ENCODE measurements at regions not wholly inside any gene's neighbourhood (a gene's known extent, or its start where the extent isn't known, plus 50 kb on each side); places are given as distances from the start of the nearest gene placed in this dataset.

GRCh38 chr3:186487819-186488218, 56.4 kb downstream of the CRYGS start:
- DNase-seq: no peak

DNA sequence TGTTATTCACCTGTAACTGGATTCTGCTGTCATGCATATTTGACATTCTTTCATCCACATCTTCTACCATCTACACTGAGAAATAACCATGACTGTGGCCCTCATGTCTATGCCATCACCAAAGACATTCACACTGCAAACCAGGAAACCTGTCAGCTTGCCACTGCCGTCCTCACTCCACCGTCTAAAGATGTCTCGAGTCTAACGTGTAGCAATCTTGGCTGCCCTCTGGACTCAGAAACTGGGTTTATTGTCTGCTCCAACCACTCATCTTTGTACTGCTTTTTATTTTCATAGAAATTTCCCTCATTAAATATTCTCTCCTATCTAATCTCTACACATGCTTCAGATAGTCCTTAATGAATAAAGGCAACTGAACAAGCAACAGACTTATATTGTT, 57.1 kb downstream of the CRYGS start:
- DNase-seq: no peak

DNA sequence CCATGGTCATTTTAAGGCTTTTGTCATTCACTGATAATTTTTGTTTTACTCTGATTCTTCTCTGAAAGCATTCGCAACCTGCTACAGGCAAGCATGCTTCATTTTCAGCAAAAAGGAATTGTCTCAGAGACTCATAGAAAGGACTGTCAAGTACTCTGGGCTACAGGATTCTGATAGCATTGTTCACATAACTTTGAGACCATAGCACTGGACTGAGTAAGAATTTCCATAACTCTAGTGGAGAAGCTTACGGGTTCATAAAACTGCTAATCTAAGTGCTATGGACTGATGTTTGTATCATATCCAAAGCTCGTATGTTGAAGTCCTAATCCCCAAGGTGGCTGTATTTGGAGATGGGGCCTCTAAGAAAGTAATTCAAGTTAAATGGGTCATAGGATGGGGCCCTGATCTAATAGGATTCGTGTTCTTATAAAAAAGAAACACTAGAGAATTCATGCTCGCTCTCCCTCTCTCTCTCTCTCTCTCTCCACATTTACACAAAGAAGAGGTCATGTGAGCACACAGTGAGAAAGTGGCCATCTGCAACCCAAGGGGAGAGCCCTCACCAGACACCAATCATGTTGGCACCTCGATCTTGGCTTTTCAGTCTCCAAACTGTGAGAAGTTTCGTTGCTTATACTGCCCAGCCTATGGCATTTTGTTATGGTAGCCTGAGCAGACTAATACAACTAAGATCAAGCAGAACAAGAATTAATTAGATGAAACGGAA, 60.4 kb downstream of the CRYGS start:
- no peak for DNase-seq

DNA sequence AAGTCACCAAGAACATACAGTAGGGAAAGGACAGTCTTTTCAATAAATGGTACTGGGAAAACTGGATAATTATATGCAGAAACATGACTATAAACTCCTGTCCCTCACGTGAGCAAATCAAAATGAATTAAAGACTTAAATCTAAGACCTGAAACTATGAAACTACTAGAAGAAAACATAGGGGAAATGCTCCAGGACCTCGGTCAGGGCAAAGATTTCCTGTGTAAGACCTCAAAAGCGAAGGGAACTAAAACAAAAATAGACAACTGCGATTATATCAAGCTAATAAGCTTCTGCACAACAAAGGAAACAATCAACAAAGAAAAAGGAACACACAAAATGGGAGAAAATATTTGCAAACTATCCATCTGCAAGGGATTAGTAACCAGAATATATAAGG, 62.7 kb downstream of the CRYGS start:
- DNase-seq: no peak

DNA sequence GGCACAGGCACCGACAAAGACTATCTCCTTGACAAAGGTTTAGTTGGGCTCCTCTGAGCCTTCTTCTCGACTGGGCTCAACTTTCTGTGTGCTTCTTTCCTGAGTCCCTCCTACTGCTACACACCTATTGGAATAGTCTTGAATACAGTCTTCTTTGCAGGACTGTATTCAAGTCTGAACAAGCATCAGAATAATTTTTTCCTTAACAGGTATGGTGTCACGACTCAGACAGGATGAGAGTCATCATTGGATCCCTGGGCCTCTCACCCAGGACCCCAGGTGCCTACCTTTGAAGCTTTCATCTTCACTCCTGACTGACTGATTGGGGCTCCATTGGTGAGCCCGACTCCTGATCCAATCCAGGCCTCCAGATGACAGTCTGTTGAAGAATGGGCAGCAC, 66.3 kb downstream of the CRYGS start:
- DNase-seq: no peak

GRCh38 chr3:186477033-186477432, 67.1 kb downstream of the CRYGS start:
- no peak for DNase-seq

DNA sequence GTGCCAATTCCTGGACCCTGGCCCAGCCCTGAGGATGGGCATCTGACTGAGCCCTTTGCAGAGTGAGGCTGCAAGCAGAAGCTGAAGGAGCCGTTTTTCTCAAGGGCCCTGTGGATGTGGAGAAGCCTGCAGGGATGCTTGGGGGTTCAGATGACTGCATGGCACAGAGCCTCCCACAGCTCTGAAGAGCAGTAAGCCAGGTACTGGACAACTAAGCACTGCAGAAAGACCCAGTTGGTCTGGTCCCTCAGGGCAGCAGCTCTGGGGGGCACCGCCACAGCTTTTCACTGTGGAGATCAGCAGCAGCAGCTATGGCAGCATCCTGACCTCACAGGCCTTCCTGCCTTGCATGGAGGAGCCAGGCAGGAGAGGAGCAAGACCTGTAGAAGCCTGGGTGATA, 67.6 kb downstream of the CRYGS start:
- no peak for DNase-seq

DNA sequence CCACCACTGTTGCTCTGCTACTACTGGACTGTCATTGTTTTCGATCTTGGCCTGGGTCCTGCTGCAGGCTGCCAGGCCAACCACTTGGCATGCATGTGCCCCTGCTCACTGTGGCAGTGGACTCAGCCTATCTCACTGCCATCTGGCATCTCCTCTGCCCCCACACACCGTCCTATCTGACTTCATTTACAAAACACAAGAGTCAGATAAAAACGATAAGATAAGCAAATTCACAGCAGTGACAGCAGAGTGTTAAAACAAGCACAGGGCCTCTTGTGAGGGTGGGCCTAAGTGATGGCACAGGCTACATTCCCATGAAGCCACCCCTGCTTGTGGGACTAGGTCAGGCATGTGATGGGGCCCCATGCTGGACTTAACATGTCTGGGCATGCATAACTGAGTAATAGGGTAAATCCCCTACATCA, 68.1 kb downstream of the CRYGS start:
- no peak for DNase-seq

DNA sequence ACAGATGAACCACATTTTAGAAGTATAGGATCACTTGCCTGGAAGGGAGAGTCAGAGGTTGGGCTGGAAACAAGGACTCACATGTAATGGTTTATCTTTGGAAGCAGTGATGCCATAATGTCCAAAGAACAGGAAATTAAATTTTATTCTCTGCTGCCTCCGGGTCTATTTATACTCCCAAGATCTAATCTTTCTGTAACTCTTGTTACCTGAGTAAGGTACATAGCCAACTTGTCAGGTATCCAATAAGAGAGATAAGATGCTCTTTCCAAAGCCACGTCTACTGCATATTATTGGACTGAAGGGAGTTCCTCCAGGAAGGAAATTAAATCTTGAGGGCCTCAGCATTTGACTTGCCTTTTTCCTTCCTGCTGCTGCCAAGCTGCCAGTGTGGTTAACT, 71.0 kb downstream of the CRYGS start:
- DNase-seq: no peak

GRCh38 chr3:186472456-186473008, 71.6 kb downstream of the CRYGS start:
- no peak for DNase-seq

GRCh38 chr3:186471771-186472170, 72.4 kb downstream of the CRYGS start:
- no peak for DNase-seq

DNA sequence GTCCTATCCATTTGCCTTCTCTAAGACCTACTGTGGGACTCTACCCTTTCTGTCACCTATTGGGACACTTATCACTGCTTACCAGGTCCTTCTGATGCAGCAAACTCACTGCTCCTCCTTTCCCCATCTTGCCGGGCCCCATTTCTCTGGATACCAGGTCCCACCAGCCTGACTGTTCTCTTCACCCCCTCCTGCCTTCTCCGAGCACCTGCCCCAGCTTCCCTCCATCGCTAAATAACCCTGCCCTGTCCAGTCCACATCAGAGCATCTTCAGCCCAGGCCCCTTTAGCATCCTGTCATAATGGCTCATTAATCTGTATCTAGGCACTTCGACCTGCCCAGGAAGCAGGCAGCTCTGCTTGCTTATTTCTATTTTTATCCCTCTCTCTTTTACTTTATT, 74.7 kb downstream of the CRYGS start:
- no peak for DNase-seq

GRCh38 chr3:186467969-186468368, 76.2 kb downstream of the CRYGS start:
- DNase-seq: no peak

GRCh38 chr3:186466391-186466974, 77.7 kb downstream of the CRYGS start:
- DNase-seq: no peak

DNA sequence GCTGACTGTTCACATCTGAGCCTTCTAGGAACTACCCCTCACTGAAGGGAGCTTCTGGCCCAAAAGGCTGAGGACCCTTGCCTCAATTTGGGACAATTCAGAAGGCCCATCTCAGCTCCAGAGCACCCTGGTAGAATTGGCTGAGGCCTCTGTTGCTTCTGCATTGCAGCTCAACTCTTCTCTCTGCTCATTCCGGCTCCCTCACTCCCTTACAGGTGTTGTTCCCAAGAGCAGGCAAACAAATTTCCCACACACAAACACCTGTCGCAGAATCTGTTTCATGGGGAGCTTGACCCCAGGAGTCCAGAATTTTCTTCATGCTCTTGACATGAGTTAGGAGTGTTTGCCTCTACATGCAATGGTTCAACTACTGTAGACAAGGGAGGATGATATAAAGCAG, 78.7 kb downstream of the CRYGS start:
- DNase-seq: no peak

DNA sequence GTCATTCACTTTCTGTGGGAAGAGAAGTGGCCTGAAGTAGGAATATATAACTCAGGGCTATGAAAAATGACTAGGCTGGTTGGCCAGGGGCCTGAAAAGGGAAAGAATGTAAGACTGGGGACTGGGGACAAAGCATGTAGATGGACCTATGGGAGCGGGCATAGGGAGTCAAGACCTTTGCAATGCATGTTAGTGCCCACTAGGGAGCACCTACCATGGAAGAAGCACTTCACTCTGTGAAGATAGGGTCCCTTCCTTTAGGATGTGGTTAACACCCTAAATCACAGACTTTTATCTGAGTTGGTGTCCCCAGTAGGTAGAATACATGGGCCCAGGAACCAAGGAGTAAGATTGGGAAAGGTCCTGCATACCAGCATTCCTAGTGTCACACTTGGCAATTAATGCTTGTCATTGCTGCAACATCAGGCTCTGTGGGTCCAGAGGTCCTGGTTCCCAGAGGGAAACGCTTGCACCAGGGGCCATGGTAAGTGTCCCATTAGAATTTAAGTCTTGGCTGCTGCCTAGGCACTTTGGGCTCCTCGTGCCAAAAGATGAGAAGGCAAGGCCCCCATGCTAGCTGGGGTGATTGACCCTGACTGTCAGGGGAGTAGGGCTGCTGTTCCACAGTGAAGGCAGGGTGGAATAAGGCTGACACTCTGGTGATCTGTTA, 79.6 kb downstream of the CRYGS start:
- DNase-seq: no peak

GRCh38 chr3:186461141-186461540, 83.0 kb downstream of the CRYGS start:
- DNase-seq: no peak

- no peak for DNase-seq
Measured at GRCh38 chr3:186459108-186459467, 85.1 kb downstream of the CRYGS start.

GRCh38 chr3:186458306-186459107, 85.7 kb downstream of the CRYGS start:
- DNase-seq: no peak

GRCh38 chr3:186457236-186457635, 86.9 kb downstream of the CRYGS start:
- no peak for DNase-seq

- DNase-seq: no peak
Measured at GRCh38 chr3:186456731-186457191, 87.4 kb downstream of the CRYGS start.

DNA sequence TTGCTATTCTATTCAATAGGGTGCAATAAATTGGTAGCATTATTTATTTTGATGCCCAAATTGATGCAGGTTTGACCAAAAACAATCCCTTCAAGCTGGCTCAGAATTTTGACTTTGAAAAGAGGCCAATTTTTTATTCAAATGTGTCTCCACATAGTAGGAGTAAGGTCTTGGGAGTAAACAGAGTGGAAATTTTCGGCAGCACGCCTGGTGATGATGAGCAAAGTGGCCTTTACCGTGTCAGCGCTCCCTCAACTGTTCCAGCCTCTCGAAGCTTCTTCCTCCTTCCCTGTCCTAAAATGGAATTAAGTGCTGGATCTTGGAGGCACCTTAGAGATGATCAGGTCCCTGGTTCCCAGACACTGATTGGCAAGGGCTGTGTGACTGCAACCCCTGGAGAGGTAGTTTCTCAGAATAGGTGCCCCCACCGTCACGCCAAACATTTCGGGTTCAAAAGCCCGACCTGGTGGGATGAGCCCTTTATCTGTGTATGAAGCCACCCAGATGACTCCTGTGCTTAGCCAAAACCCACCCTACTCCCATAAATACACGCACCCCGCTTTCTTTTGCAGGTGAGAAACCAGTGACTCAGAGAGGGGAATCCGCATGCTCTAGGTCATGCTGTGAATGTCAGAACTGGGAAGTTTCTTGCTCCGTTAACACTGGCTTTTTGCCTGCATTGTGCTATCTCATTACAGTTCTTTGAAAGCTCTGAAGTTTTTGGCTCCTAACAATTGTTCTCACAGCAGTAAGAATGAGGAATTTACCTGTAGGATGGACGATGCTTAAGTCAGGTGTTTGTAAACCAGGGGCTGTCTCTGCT, 89.1 kb downstream of the CRYGS start:
- DNase-seq: no peak
